K562 (cell line): ENCODE measurements at regions not wholly inside any gene's neighbourhood (a gene's known extent, or its start where the extent isn't known, plus 50 kb on each side); places are given as distances from the start of the nearest gene placed in this dataset.

Experiments
- ATAC-seq: fragments of 200-7000 bp; cut with Tn5 transposase; 3 replicates; pipeline ENCODE4 v1.9.1; 2020; ENCODE audit warnings: moderate library complexity
- BruUV-seq: library from RNA; stranded (reverse); fragments of 400-500 nt; replicated peaks from 2 replicates; lab custom pipeline; 2021; lab: Mats Ljungman, UMichigan
- CTCF ChIA-PET: fragments of 300-600 bp; formaldehyde crosslinking; extraction: SDS; loops from one replicate; lab custom pipeline; 2021; ENCODE audit warnings: low intra/inter-chr PET ratio; lab: Yijun Ruan, JAX
- POLR2A ChIA-PET: fragments of 300-600, 350-650 bp; sonication (Branson Sonifier 250); formaldehyde crosslinking; extraction: SDS; loops from one replicate; lab custom pipeline; 2021; ENCODE audit warnings: antibody characterized with exemption, inconsistent platforms; lab: Yijun Ruan, JAX
- DNase-seq, 4 experiments: peaks; one replicate each; pipeline versions ENCODE4 v3.0.0 to v3.0.0-alpha.2; 2011 to 2018; ENCODE audit warnings: low spot score in 3 of 4, mixed read lengths in 3 of 4; ENCODE audit errors: extremely low read depth in 1 of 4
- FAIRE-seq: peaks from 2 replicates; lab custom pipeline; 2011; peaks lifted over from hg19 to GRCh38; lab: Jason Lieb, UNC
- H2AFZ ChIP-seq: 2 replicates; pipeline ENCODE4 v1.6.0; 2011; ENCODE audit warnings: low read depth, low read length, control low read depth, inconsistent platforms
- H3K27ac ChIP-seq: fragments of 200-600 bp; 3 replicates; pipeline ENCODE4 v1.8.0; 2011; ENCODE audit warnings: low read depth, mild to moderate bottlenecking, control low read depth, inconsistent platforms, low read length, moderate library complexity, mixed read lengths; ENCODE audit errors: extremely low read depth
- H3K27me3 ChIP-seq, 2 experiments: fragments of 300-600 bp in 1 of 2; 2 replicates in 1 of 2; 3 replicates in 1 of 2; pipeline versions ENCODE4 v1.6.0 to v1.8.0; 2011; ENCODE audit warnings: inconsistent platforms in 2 of 2, low read length in 2 of 2, mild to moderate bottlenecking in 1 of 2, mixed read lengths in 1 of 2, moderate library complexity in 1 of 2; ENCODE audit not compliant: control insufficient read depth in 2 of 2, insufficient read depth in 2 of 2
- H3K36me3 ChIP-seq: fragments of 300-600 bp; 3 replicates; pipeline ENCODE4 v1.8.0; 2011; ENCODE audit warnings: mild to moderate bottlenecking, low read length, inconsistent platforms; ENCODE audit not compliant: control insufficient read depth, insufficient read depth
- H3K4me1 ChIP-seq, 2 experiments: fragments of 200-600 bp in 1 of 2; replicated peaks in 1 of 2; 2 replicates in 1 of 2; 3 replicates in 1 of 2; pipeline versions ENCODE4 v1.5.1 to v1.8.0; 2011; ENCODE audit warnings: inconsistent platforms in 2 of 2, low read length in 2 of 2, mild to moderate bottlenecking in 1 of 2, mixed read lengths in 1 of 2, moderate library complexity in 1 of 2; ENCODE audit not compliant: control insufficient read depth in 2 of 2, insufficient read depth in 2 of 2
- H3K4me2 ChIP-seq: 2 replicates; pipeline ENCODE4 v1.6.1; 2011; ENCODE audit warnings: low read length, control low read depth, inconsistent platforms, mixed read lengths; ENCODE audit not compliant: insufficient read depth
- H3K4me3 ChIP-seq: fragments of 200-600 bp; sonication (generic), shearing (Covaris generic); 2 replicates; pipeline ENCODE4 v1.5.1; 2016; ENCODE audit warnings: control low read depth, inconsistent platforms
- H3K79me2 ChIP-seq: fragments of 200-600 bp; 3 replicates; pipeline ENCODE4 v1.8.0; 2011; ENCODE audit warnings: low read length, inconsistent platforms; ENCODE audit not compliant: control insufficient read depth, insufficient read depth
- H3K9ac ChIP-seq, 2 experiments: 2 replicates each; pipeline versions ENCODE4 v1.6.0 to v1.6.1; 2011; ENCODE audit warnings: low read depth in 2 of 2, low read length in 2 of 2, control low read depth in 1 of 2, inconsistent platforms in 1 of 2, mild to moderate bottlenecking in 1 of 2, mixed read lengths in 1 of 2; ENCODE audit not compliant: insufficient read depth in 1 of 2
- H3K9me1 ChIP-seq: one replicate; pipeline ENCODE4 v1.6.0; 2011; ENCODE audit warnings: inconsistent platforms, mild to moderate bottlenecking, low read length, moderate library complexity; ENCODE audit not compliant: control insufficient read depth, insufficient read depth
- H3K9me3 ChIP-seq: replicated peaks from 2 replicates; pipeline ENCODE4 v1.5.1; 2011; ENCODE audit warnings: low read depth, low read length, inconsistent platforms; ENCODE audit not compliant: control insufficient read depth, insufficient read depth
- H4K20me1 ChIP-seq: replicated peaks from 2 replicates; pipeline ENCODE4 v1.6.1; 2011; ENCODE audit warnings: low read length, inconsistent platforms, mixed read lengths; ENCODE audit not compliant: control insufficient read depth, insufficient read depth
- E2F3 ChIP-seq: fragments of 250-450 bp; sonication (Bioruptor Pico); IDR thresholded peaks from 2 replicates; pipeline ENCODE4 v1.4.0; 2020; ENCODE audit warnings: mild to moderate bottlenecking
- KLF1 ChIP-seq: fragments of 450-650 bp; IDR thresholded peaks from 2 replicates; pipeline ENCODE4 v1.6.1; 2016; ENCODE audit warnings: missing genetic modification characterization, missing compliant biosample characterization
- MEF2A ChIP-seq: IDR thresholded peaks from 2 replicates; pipeline ENCODE4 v1.6.1; 2011; ENCODE audit warnings: low read depth, mild to moderate bottlenecking, low read length, moderate library complexity; ENCODE audit not compliant: control insufficient read depth
- OTX1 ChIP-seq: fragments of 450-650 bp; formaldehyde crosslinking; IDR thresholded peaks from 2 replicates; pipeline ENCODE4 v1.4.0; 2022; ENCODE audit warnings: mild to moderate bottlenecking
- PTRF ChIP-seq: fragments of 450-650 bp; IDR thresholded peaks from 2 replicates; pipeline ENCODE4 v1.6.1; 2016; ENCODE audit warnings: mild to moderate bottlenecking, missing genetic modification characterization, missing compliant biosample characterization
- SMAD4 ChIP-seq: fragments of 250-450 bp; sonication (Bioruptor Pico); conservative IDR thresholded peaks from 2 replicates; pipeline ENCODE4 v1.8.0; 2021; ENCODE audit warnings: inconsistent platforms, mild to moderate bottlenecking, moderate library complexity
- SREBF1 ChIP-seq: fragments of 150-350 bp; IDR thresholded peaks from 2 replicates; pipeline ENCODE4 v1.6.1; 2014; ENCODE audit warnings: antibody characterized with exemption, low read depth, low read length, borderline replicate concordance
- XRCC3 ChIP-seq: fragments of 450-650 bp; IDR thresholded peaks from 2 replicates; pipeline ENCODE4 v1.6.1; 2017; ENCODE audit warnings: mild to moderate bottlenecking, moderate library complexity
- ZNF695 ChIP-seq: fragments of 450-650 bp; formaldehyde crosslinking; IDR thresholded peaks from 2 replicates; pipeline ENCODE4 v1.4.0; 2020; ENCODE audit warnings: mild to moderate bottlenecking, moderate library complexity
- WGBS: fragments of 100-300 bp; shearing (Covaris generic); methylation state at CpG from one replicate; pipeline ENCODE4 v1.1.6; 2016; ENCODE audit warnings: low coverage, mixed read lengths; ENCODE audit not compliant: insufficient coverage; ENCODE audit errors: missing lambda C conversion rate; 5-methylcytosine and 5-hydroxymethylcytosine counted together
- in situ Hi-C: fragments of 300-500 bp; cut with MboI; formaldehyde crosslinking; loops from 4 replicates; pipeline ENCODE4 v1.15.0; 2018; ENCODE audit warnings: inconsistent platforms, mixed read lengths
- intact Hi-C: fragments of 100-400 bp; cut with micrococcal nuclease; formaldehyde crosslinking; loops from 2 replicates; pipeline ENCODE4 v1.14.2; 2022
- TF ChIP-seq, protein P1 (sequence below): sonication (generic); formaldehyde crosslinking; IDR thresholded peaks from 2 replicates; pipeline ENCODE4 v1.9.0; 2022; ENCODE audit warnings: mild to moderate bottlenecking, missing genetic modification reagents
- TF ChIP-seq, protein P2 (sequence below): fragments of 250-450 bp; sonication (Bioruptor Pico); IDR thresholded peaks from 2 replicates; pipeline ENCODE4 v1.4.0; 2020; ENCODE audit warnings: mild to moderate bottlenecking, moderate library complexity, borderline replicate concordance
- TF ChIP-seq, protein P3 (sequence below): fragments of 250-450 bp; sonication (Bioruptor Pico); IDR thresholded peaks from 2 replicates; pipeline ENCODE4 v1.8.0; 2021; ENCODE audit warnings: mild to moderate bottlenecking, moderate library complexity

DNA sequence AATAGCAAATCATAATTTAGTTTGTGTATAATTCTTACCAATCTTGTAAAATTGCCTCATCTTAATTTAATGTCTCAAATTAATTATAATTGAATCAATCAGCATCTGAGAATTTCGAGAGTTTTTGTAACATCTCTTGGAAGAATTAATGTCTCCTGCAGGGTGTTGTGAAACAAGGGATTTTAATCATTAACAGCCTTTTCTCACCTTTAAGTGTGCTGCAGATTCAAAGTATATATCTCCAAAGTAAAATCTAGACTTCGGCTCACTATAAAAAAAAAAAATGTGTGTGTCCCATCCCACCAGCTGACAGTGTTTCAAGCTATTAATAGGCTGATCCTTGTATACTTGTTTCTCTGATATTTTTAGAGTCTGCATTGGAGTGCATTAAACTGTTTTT, 603.1 kb downstream of the ETNK1 start:
- Histone ChIP-seq H3K9ac (no peak overlapping the region), H2AFZ (no peak overlapping the region), H3K4me1 (no peaks in the 10 kb centered on the region), H3K27me3 (no peaks in the 10 kb centered on the region), H3K9me3 (no peaks in the 10 kb centered on the region; the same call in 1 of the 2 replicates), H3K4me2 (no peak overlapping the region), H4K20me1 (no peaks in the 10 kb centered on the region), H3K27ac (no peak overlapping the region), H3K9me1 (no peaks in the 10 kb centered on the region), H3K4me3 (no peak overlapping the region), H3K79me2 (no peaks in the 10 kb centered on the region), H3K36me3 (no peaks in the 10 kb centered on the region)
- ChIA-PET POLR2A (no interaction called here), CTCF (no interaction called here)
- 44% methylated on average over 2 of the region's 2 CpGs for WGBS
- no TSS peak for BruUV-seq
- in situ Hi-C loops (no loop called here), intact Hi-C loops (no loop called here)
- DNase-seq = no peak
- no peak for ATAC-seq
- FAIRE-seq = no peak
- TF ChIP-seq, protein P1, sequence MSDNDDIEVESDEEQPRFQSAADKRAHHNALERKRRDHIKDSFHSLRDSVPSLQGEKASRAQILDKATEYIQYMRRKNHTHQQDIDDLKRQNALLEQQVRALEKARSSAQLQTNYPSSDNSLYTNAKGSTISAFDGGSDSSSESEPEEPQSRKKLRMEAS = no peak
- no peak for TF ChIP-seq XRCC3
- no peak for TF ChIP-seq MEF2A
- TF ChIP-seq SMAD4 (CRISPR knock-in tag) = no peak
- TF ChIP-seq KLF1 = no peak
- TF ChIP-seq ZNF695 (CRISPR knock-in tag) = no peak
- TF ChIP-seq, protein P2, sequence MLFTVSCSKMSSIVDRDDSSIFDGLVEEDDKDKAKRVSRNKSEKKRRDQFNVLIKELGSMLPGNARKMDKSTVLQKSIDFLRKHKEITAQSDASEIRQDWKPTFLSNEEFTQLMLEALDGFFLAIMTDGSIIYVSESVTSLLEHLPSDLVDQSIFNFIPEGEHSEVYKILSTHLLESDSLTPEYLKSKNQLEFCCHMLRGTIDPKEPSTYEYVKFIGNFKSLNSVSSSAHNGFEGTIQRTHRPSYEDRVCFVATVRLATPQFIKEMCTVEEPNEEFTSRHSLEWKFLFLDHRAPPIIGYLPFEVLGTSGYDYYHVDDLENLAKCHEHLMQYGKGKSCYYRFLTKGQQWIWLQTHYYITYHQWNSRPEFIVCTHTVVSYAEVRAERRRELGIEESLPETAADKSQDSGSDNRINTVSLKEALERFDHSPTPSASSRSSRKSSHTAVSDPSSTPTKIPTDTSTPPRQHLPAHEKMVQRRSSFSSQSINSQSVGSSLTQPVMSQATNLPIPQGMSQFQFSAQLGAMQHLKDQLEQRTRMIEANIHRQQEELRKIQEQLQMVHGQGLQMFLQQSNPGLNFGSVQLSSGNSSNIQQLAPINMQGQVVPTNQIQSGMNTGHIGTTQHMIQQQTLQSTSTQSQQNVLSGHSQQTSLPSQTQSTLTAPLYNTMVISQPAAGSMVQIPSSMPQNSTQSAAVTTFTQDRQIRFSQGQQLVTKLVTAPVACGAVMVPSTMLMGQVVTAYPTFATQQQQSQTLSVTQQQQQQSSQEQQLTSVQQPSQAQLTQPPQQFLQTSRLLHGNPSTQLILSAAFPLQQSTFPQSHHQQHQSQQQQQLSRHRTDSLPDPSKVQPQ (CRISPR knock-in tag) = no peak
- TF ChIP-seq SREBF1 = no peak
- TF ChIP-seq PTRF = no peak
- TF ChIP-seq E2F3 (CRISPR knock-in tag) = no peak
- TF ChIP-seq OTX1 (CRISPR knock-in tag) = no peak
- TF ChIP-seq, protein P3, sequence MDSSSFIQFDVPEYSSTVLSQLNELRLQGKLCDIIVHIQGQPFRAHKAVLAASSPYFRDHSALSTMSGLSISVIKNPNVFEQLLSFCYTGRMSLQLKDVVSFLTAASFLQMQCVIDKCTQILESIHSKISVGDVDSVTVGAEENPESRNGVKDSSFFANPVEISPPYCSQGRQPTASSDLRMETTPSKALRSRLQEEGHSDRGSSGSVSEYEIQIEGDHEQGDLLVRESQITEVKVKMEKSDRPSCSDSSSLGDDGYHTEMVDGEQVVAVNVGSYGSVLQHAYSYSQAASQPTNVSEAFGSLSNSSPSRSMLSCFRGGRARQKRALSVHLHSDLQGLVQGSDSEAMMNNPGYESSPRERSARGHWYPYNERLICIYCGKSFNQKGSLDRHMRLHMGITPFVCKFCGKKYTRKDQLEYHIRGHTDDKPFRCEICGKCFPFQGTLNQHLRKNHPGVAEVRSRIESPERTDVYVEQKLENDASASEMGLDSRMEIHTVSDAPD (CRISPR knock-in tag) = no peak
